ENCODE measurements at regions not wholly inside any gene's neighbourhood (a gene's known extent, or its start where the extent isn't known, plus 50 kb on each side); places are given as distances from the start of the nearest gene placed in this dataset.

DNA sequence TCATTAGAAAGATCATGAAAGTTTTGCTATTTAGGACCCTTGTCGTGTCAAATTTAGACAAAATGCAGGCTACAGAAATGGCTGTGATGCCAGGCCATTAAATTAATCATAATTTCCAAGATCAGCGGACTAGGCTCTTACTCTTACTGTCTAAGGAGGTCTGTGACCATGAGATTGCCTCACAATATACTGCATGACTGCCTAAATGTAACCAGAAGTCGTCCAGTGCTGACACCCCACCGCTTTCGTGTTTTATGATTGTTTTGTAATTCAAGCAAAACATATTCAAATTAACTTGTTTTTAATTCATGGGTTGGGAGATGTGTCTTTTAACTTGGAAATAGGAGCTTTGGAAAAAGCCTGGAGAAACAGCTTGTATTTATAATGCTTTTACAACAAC, 947.5 kb downstream of the BRINP3 start:
- intact Hi-C loops (cut with DNase I), result no loop called here
- DNase-seq (ENCODE audit: missing footprints), result no peak
- no peak for ATAC-seq

DNA sequence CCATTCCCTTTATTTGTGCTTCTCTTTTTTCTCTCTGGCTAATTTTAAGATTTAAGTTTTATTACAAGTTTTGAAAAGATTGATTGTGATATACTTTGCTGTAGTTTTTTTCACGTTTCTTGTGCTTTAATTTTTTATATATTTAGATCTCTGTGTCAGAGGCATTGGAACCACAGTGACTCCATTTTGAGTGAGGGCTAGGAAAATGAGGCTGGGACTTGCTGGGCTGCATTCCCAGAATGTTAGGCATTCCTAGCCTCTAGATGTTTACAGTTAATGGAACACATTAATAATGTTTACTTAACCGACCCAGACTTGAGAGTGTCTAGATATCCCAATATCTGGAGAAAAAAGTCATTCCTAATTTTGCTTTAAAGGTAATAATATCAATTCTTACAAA, 939.4 kb downstream of the BRINP3 start:
- DNase-seq (ENCODE audit: missing footprints) (no peak), ATAC-seq (no peak)
- intact Hi-C loops (cut with DNase I), result no loop called here

- intact Hi-C loops (cut with DNase I), result no loop called here
- DNase-seq (ENCODE audit: missing footprints), result no peak
- ATAC-seq, result no peak
Measured at GRCh38 chr1:189550498-189550897, 927.2 kb downstream of the BRINP3 start.

DNA sequence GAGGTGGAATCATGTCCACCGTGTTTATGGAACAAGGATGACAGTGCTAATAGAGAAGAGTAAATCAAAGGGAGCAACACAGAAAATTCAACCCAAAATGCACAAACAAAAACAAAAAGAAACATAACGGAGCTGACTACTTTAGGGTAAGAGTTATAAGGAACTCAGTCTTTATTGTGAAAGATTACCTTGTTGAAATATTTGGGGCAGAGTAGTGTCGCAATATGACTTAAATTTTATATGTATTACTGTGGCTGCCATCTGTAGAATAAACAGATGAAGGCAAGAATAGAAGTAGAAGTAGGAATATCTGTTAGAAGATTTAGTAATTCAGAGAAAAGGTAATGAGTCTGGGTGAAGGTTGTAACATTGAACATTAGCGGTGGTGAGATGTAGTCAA, 913.9 kb downstream of the BRINP3 start:
- ATAC-seq, result no peak
- no peak for DNase-seq (ENCODE audit: missing footprints)
- intact Hi-C loops (cut with DNase I), result no loop called here

- intact Hi-C loops (cut with DNase I), result no loop called here
- DNase-seq (ENCODE audit: missing footprints), result no peak
- ATAC-seq, result no peak
Measured at GRCh38 chr1:189567890-189568289, 909.8 kb downstream of the BRINP3 start.

GRCh38 chr1:189596197-189596596, 881.5 kb downstream of the BRINP3 start:
- DNase-seq (ENCODE audit: missing footprints), result no peak
- intact Hi-C loops (cut with DNase I), result no loop called here
- no peak for ATAC-seq

GRCh38 chr1:189597083-189597482, 880.6 kb downstream of the BRINP3 start:
- DNase-seq (ENCODE audit: missing footprints) (no peak), ATAC-seq (no peak)
- intact Hi-C loops (cut with DNase I), result no loop called here

- intact Hi-C loops (cut with DNase I), result no loop called here
- ATAC-seq, result no peak
Measured at GRCh38 chr1:189605226-189605625, 872.4 kb downstream of the BRINP3 start.

GRCh38 chr1:189606047-189606446, 871.6 kb downstream of the BRINP3 start:
- DNase-seq (ENCODE audit: missing footprints), result no peak
- no peak for ATAC-seq
- intact Hi-C loops (cut with DNase I), result no loop called here

More at GRCh38 chr1:189605226-189605625, 872.4 kb downstream of the BRINP3 start:
- no peak for DNase-seq (ENCODE audit: missing footprints)

DNA sequence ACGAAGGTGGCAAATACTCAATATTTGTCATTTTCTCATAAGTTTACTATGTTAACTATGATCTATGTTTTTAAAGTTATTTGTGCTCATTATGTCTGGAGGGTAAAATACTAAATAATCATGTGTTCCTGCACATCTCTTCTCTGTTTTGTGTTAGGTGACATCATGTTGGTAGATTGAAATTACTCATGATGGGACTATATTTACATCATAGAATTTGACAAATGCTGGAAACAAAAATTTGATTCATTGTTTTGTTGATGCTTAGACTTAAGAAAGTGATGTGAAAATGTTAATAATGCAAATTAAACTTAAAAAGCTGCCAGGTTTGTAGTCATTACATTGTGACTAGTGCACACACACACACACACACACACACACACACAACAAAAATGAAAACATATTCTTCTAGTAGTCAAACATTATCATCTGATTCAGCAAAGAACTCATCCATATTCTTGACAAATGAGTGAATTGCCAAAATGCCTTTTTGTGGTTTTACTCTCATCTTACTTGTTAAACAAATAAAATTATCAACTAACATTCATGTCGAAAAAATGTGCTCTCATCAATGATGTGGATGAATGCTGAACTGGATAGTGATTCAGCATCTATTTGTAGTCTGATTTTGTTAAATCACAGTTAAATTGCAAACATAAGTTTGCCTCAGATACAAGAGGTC, 870.7 kb downstream of the BRINP3 start:
- DNase-seq (ENCODE audit: missing footprints) (no peak), ATAC-seq (no peak)
- intact Hi-C loops (cut with DNase I), result no loop called here

- ATAC-seq (no peak), DNase-seq (ENCODE audit: missing footprints) (no peak)
Measured at GRCh38 chr1:189607477-189608096, 870.1 kb downstream of the BRINP3 start.

DNA sequence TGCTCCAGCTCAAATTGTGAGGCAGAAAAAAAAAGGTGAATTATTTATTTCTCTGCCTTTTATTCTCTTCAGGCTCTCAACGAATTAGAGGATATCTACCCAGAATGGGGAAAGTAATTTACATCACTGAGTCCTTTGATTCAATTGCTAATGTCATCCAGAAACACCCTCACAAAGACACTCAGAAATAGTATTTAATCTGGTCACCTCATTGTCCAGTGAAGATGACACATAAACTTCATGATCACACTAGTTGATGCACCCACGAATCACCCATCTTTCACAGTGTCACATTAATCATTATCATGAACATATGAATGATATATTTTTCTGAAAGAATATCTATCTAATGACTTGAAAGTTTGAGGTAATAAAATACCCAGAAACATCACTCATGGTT, 868.5 kb downstream of the BRINP3 start:
- ATAC-seq, result no peak
- no peak for DNase-seq (ENCODE audit: missing footprints)
- intact Hi-C loops (cut with DNase I), result no loop called here

More at GRCh38 chr1:189607477-189608096, 870.1 kb downstream of the BRINP3 start:
- intact Hi-C loops (cut with DNase I), result no loop called here

DNA sequence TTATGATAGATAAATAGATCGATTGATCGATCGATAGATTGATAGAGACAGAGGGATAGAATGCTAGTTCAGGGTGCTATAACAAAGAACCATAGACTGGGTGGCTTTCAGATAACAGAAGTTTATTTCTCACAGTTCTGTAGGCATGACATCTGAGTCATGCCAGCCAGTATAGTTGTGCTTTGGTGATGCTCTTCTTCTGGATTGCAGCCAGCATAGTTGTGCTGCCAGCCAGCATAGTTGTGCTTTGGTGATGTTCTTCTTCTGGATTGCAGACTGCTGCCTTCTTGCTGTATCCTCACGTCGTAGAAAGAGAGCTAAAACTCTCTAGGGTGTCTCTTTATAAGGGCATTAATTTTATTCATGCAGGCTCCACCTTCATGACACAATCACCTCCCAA, 860.8 kb downstream of the BRINP3 start:
- intact Hi-C loops (cut with DNase I), result no loop called here
- DNase-seq (ENCODE audit: missing footprints) (no peak), ATAC-seq (no peak)

DNA sequence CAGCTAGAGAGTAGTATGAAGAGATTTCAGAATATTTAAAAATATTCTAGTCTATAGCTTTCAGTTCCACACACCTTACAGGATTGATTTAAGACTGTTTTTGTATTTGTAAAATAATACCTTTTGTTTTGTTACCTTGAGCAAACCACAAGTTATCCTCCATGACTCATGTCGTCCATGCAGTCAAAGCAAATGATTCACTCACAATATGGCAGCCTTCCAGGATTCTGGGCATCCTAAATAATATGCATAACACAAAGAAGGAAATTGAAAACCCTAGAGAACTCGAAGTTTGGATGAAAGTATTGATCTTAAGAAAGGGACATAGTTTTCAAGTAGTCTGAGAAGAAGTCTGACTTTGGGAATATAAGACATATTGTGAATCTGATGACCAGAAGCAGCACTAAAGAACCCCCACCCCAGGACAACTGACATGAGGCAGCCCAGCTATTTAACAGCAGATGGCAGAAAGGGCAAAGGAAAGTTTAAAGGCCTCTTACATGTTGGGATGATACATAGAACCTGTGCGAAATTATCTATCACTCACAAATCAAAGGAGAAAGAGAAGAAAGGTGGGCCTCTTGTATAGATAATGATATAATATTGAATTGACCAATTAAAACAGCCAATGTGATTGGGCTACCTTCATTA, 857.9 kb downstream of the BRINP3 start:
- ATAC-seq (no peak), DNase-seq (ENCODE audit: missing footprints) (no peak)
- intact Hi-C loops (cut with DNase I), result no loop called here

- intact Hi-C loops (cut with DNase I), result no loop called here
- DNase-seq (ENCODE audit: missing footprints), result no peak
- ATAC-seq, result no peak
Measured at GRCh38 chr1:189620471-189620870, 857.2 kb downstream of the BRINP3 start.

- intact Hi-C loops (cut with DNase I), result no loop called here
- ATAC-seq (no peak), DNase-seq (ENCODE audit: missing footprints) (no peak)
Measured at GRCh38 chr1:189623336-189623735, 854.3 kb downstream of the BRINP3 start.

DNA sequence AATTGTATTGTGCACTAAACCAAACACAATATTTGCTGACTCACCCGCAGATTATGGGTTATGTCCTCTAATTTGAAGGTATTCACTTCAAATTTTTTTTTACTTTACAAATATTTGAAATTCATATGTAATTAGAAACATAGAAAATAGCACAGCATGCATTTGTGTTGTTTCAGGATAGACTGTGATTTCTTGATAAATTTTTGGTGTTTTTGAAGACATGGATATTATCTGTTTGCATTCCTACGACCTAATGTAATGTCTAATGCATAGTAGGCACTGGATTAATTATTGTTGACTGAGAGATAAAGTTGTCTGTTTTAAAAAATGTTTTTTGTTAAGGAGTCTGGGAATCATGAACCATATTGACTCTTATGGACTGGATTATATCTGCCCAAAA, 850.2 kb downstream of the BRINP3 start:
- ATAC-seq, result no peak
- DNase-seq (ENCODE audit: missing footprints), result no peak
- intact Hi-C loops (cut with DNase I), result no loop called here

DNA sequence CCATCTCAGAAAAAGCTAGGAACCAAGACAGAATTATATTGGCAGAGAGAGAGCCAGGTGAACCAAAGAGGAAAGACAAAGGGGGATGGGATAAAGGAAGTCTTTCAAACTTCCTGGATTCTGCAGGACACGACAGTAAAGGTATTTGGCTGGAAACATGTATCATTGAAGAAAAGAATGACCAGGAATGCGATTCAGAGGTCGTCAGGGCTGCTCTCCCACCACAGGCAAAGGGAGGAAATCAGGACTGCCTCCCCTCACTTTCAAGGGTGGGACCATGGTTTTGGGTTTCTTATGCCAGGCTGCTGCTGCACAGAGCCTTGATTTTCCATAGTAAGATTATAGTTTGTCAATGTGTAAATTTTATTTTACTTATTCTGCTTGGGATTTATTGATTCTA, 848.8 kb downstream of the BRINP3 start:
- intact Hi-C loops (cut with DNase I), result no loop called here
- DNase-seq (ENCODE audit: missing footprints) (no peak), ATAC-seq (no peak)

GRCh38 chr1:189633658-189634057, 844.0 kb downstream of the BRINP3 start:
- ATAC-seq (no peak), DNase-seq (ENCODE audit: missing footprints) (no peak)
- intact Hi-C loops (cut with DNase I), result no loop called here

DNA sequence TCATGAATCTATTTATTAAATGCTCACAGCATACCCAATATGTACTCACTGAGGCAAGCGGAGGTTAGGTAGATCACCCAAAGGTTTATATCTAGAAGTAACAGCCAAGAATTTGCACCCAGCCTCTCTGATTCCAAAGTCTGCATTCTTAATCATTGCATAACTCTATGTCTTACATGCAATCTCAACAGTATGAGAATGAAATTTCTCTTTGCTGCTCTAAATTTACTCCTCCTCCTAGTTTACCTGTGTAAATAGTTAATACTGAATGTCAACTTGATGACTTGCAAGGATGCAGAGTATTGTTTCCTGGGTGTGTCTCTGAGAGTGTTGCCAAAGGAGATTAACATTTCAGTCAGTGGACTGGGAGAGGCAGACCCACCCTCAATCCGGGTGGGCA, 840.6 kb downstream of the BRINP3 start:
- ATAC-seq (no peak), DNase-seq (ENCODE audit: missing footprints) (no peak)
- intact Hi-C loops (cut with DNase I), result no loop called here
